Left cardiac atrium (tissue), 4 donors: ENCODE measurements at regions not wholly inside any gene's neighbourhood (a gene's known extent, or its start where the extent isn't known, plus 50 kb on each side); places are given as distances from the start of the nearest gene placed in this dataset.

ENCODE experiments used
- ATAC-seq, 2 donors: fragments of 200-7000 bp; cut with Tn5 transposase; one replicate each; pipeline ENCODE4 v1.9.1; 2020; ENCODE audit warnings: mild to moderate bottlenecking in 2 of 2, moderate library complexity in 2 of 2
- DNase-seq: peaks from one replicate; pipeline ENCODE4 v3.0.0-alpha.2; 2020
- intact Hi-C, 2 donors: fragments of 100-400 bp; cut with DNase I; formaldehyde crosslinking; loops; one replicate each; pipeline versions ENCODE4 v1.14.1 to v1.15.1; 2022 to 2023
- donor health status: DM: no; HTN: yes; CAD: no.
- donor health status: DM: no; HTN: yes; CAD: no; lungs with severe emphysema.
- donor health status: DM: yes; HTN: yes; CAD: no.
- donor health status: Dilated cardiomyopathy.

DNA sequence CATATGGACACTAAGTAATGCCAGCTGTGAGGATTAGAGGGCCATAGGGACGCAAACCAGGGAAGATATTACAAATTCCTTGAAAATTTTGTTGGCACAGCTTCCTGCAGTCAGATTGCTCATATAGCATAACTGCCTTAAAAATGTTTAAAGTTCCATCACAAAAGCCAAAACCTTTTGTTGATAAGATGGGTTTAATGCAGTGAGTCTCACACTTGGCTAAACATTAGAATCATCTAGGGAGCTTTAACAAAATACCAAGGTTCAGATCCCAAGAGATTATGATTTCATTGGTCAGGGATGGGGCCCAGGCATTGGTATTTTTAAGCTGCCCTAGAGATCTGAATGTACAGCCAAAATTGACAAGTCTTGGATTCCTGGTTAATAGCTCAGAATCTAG lies 376.5 kb upstream of the MAD2L1 start:
- ATAC-seq (no peak), DNase-seq (no peak)
- intact Hi-C loops, result no loop called here

DNA sequence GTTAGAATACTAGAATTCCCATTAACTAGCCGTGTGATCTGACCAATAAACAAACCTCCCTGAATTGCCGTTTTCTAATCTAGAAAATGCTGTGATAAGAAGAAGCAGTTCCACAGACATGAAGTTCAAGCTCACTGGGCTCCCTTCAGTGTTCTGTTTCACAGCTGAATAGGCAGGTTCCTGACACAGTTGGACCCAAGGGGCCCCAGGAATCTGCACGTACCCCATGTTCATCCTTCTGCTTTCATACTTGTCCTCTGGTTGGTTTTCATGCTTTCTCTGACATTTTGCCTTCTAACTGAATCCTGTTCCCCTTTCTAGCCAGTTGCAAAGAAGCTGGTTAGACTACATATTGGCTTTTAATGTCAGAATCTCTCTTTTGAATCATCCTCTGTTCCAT lies 374.1 kb upstream of the MAD2L1 start:
- no peak for DNase-seq
- no peak for ATAC-seq
- intact Hi-C loops, result no loop called here

DNA sequence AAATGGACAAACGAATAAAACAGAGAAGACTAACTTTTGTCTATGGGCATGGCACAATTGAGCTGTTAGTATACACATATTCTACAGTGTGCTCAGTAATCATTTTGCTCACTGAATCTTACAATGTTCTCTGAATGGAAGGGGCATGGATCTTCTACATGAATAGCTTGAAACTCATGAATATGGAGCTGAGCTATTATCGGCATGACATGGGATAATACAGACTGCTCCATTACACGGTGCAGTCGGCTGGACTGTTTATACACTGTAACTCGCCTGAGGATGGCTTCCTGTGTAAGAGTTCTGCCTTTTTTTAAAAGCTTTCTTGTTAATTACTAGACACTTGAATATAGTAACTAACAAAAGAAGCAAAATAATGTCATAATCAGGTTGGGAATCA lies 368.5 kb upstream of the MAD2L1 start:
- no peak for ATAC-seq
- intact Hi-C loops, result no loop called here

DNA sequence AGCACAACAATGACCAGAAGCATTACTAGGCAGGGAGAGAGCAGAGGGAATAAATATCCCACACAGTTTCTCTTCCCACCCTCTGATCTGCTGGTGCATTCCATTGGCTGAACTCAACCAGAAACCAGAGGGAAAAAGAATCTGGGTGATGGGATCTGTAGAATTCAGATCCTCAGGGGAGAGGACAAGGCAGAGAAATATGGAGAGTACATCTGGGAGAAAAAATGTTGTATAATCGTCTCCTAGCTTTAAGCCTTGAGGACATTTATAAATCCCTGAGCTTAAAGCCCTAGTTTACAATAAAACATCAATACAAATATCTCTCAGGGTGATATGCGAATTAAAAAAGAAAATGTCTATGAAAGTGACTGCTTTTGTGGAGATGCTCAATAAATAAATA lies 368.1 kb upstream of the MAD2L1 start:
- ATAC-seq (no peak), DNase-seq (no peak)
- intact Hi-C loops, result no loop called here

More for the DNA sequence above, 368.5 kb upstream of the MAD2L1 start:
- DNase-seq, result no peak

GRCh38 chr4:120432301-120432860 lies 365.7 kb upstream of the MAD2L1 start:
- intact Hi-C loops, result no loop called here
- no peak for ATAC-seq

DNA sequence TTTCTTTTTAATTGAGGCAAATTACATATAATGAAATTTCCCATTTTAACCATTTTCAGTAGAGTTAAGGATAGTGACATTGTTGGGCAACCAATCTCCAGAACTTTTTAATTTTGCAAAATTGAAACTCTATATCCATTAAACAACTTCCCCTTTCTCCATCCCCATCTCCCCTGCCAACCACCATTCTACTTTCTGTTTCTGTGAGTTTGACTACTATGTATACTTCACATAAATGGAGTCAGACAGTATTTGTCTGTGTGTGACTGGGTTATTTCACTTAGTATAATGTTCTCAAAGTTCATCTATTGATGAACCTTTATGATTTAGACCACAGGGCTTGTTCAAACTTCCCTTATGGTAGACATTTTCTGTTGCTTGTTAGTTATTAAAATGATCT lies 364.5 kb upstream of the MAD2L1 start:
- DNase-seq (no peak), ATAC-seq (no peak)
- intact Hi-C loops, result no loop called here

More at GRCh38 chr4:120432301-120432860, 365.7 kb upstream of the MAD2L1 start:
- no peak for DNase-seq

- DNase-seq (no peak), ATAC-seq (no peak)
- intact Hi-C loops, result no loop called here
Observed at GRCh38 chr4:120418146-120418545, 351.5 kb upstream of the MAD2L1 start.

DNA sequence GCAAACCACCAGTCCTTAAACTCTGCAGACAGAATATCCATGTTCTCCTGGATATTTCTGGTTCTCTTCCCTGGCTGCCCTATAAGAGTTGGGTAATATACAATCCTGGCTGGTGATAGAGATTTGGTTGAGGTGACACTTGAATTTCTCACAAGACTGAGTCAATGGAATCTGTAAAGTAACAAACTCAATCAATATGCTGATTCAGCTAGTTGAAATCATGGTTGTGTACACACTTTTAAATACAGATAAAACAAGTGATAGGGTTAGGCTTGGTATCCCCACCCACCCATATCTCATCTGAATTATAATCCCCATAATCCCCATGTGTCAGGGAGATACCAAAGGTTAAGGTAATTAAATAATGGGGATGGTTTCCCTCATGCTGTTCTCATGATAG lies 349.2 kb upstream of the MAD2L1 start:
- no peak for ATAC-seq
- intact Hi-C loops, result no loop called here
- DNase-seq, result no peak

- DNase-seq, result no peak
- no peak for ATAC-seq
- intact Hi-C loops, result no loop called here
Observed at GRCh38 chr4:120406960-120407359, 340.3 kb upstream of the MAD2L1 start.

GRCh38 chr4:120403296-120403695 lies 336.6 kb upstream of the MAD2L1 start:
- ATAC-seq, result no peak
- intact Hi-C loops, result no loop called here
- no peak for DNase-seq

- no peak for DNase-seq
- intact Hi-C loops, result no loop called here
- ATAC-seq, result no peak
Observed at GRCh38 chr4:120400441-120400840, 333.8 kb upstream of the MAD2L1 start.

DNA sequence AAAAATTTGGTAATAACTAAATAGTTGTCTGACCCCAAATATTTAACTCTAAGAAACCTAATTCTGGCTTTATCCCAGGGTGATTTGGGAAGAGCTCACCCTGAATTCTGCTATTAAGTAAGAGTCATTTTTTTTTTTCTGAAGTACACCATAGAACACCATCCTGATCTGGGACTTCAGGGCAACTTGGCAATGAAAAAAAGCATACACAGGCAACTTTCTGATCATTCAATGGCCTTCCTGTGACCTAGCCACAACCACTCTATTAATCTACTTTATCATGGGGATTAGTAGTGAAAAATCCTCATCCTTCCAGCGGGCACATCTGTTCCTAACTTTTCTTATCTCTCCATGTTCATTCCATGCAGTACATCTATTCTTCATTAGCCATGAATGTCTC lies 333.2 kb upstream of the MAD2L1 start:
- DNase-seq (no peak), ATAC-seq (no peak)
- intact Hi-C loops, result no loop called here

- DNase-seq, result no peak
- ATAC-seq, result no peak
- intact Hi-C loops, result no loop called here
Observed at GRCh38 chr4:120395746-120396145, 329.1 kb upstream of the MAD2L1 start.

DNA sequence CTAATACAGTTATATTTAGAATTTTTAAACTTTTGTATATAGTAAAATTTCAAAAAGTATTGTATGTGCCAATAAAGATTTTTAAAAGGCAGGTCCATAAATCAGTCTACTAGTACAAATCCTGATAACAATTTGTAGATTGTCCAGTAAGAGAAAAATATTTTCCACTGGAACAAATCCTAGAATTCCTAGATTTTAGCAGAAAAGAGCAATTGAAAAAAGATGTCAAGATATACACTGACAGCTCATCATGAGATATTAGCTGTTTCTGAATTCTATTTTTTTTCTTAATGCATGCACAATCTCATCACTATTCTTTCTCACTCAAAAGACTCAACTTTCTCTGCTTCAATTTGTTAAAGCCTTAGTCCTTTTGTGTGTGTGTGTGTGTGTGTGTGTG lies 289.2 kb upstream of the MAD2L1 start:
- DNase-seq (no peak), ATAC-seq (no peak)
- intact Hi-C loops, result no loop called here

- no peak for ATAC-seq
Observed at GRCh38 chr4:120354381-120354780, 287.7 kb upstream of the MAD2L1 start.

DNA sequence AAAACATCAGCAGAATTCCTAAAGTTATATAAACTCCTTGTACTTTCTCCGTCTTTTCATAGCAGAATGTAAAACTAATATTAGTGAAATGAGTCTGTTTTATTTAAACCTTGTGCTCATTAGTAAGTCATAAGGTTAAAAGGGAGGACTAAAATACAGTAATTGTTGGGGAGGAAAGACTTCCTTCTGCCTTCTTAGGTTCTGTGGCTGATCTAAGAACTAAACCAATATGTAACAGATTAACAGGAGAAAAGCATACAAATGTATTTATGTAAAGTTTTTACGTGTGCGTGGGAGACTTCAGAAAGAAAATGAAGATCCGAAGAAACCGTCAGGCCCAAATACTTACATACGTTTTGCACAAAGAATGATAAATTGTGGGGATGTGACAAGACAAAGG lies 286.6 kb upstream of the MAD2L1 start:
- intact Hi-C loops, result no loop called here
- no peak for ATAC-seq

More at GRCh38 chr4:120354381-120354780, 287.7 kb upstream of the MAD2L1 start:
- intact Hi-C loops, result no loop called here
- no peak for DNase-seq

DNA sequence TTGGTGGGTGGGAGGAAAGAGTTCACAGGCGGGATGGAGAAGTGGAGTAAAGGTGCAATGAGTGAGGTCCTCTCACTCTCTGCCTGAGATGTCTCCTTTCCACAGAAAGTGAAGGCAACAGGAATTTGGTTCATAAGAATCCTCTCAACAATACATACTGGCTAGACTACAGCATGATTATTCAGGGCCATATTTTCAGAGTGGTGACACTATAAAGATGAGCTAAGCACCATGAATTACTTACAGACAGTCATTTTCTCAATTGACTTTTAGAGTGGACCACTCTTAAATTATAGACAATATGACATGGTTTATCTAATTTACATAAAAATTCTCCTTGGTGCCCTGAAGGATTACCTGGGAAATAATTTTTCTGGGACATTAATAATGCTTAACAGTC lies 286.1 kb upstream of the MAD2L1 start:
- intact Hi-C loops, result no loop called here
- DNase-seq, result no peak
- ATAC-seq, result no peak

More for the DNA sequence above, 286.6 kb upstream of the MAD2L1 start:
- DNase-seq, result no peak

GRCh38 chr4:120348948-120349347 lies 282.3 kb upstream of the MAD2L1 start:
- ATAC-seq (no peak), DNase-seq (no peak)
- intact Hi-C loops, result no loop called here

DNA sequence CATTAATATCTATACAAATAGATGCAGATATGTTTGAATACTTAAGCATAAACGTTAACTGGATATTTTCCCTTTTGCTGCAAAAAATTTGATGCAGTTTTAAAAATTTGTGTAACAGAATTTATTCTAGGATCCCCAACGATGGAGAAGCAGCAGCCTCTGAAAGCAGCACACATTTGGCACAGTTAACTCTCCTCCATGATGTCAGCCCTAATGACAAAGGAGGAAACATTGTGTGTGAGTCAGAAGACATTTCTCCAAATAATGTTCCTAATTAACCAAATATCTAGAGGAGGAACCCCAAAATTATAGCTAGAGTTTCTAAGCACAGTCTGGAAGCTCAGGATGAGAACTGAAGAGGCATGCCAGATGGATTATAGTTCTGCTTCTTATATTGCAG lies 281.9 kb upstream of the MAD2L1 start:
- ATAC-seq (no peak), DNase-seq (no peak)
- intact Hi-C loops, result no loop called here

DNA sequence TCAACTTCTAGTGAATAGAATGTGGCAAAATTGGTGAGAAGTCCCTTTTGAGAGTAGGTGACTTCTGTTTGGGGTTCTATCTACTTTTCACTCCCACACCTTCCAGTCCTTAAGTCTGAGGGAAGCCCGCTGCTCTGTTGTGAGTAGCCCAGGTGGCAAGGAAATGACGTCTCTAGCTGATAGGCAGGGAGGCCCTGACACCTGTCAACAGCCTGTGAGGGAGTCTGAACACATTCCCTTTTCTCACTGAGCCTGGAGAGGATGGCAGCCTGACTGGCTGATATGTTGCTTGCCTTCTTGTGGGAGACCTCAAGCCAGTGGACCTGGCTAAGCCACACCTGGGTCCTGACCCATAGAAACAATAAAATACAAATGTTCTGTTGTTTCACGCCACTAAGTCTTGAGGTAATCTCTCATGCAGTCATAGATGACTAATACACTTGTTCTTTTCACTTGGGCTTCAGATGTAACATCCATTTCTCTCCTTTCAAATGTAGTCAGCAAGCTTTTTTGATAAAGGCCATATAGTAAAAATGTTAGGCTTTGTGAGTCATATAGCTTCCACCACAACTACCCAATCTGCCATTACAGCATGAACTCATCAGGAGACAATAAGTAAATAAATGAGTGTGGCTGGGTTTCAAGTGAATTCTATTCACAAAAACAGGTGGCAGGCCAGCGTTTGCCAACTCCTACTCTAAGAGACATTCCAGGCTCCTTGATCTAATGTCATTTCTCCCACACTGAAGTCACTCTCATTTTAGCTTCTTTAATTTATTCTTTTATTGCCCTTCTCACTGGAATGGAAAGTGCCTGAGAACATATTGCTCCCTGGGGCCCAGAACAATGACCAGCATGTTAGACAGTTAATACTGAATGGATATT lies 265.1 kb upstream of the MAD2L1 start:
- ATAC-seq, result no peak
- DNase-seq, result no peak
- intact Hi-C loops, result no loop called here

GRCh38 chr4:120329386-120329785 lies 262.7 kb upstream of the MAD2L1 start:
- intact Hi-C loops, result no loop called here
- no peak for ATAC-seq
- DNase-seq, result no peak
